ENCODE measurements at regions not wholly inside any gene's neighbourhood (a gene's known extent, or its start where the extent isn't known, plus 50 kb on each side); places are given as distances from the start of the nearest gene placed in this dataset.

DNA sequence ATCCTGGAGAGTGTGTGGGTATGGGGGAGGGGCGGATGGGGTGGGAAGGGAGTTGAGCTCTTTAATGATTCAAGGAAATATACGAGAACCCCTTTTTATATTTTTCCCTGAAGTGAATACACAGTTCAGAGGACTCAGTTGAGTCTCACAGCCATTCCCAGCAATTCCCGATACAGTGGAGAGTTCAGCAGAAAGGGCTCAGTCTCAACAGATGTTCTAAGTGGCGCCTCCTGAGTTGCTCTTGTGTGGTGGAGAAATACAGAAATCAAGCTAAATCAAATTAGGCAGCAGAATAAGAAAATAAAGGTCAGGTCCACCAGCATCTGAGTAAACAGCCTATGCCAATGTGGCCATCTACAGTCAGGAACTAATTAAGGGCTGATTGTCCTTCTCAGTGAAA is 372.1 kb downstream of the NR2F2 start:
- no peaks in the 10 kb centered on the region for H3K79me2 ChIP-seq (ENCODE audit: insufficient read depth, low read depth)
- no peaks in the 10 kb centered on the region for H3K27me3 ChIP-seq (ENCODE audit: insufficient read depth, low read depth)
- H3K36me3 ChIP-seq (ENCODE audit: insufficient read depth): no peaks in the 10 kb centered on the region
- TF ChIP-seq, protein P1, sequence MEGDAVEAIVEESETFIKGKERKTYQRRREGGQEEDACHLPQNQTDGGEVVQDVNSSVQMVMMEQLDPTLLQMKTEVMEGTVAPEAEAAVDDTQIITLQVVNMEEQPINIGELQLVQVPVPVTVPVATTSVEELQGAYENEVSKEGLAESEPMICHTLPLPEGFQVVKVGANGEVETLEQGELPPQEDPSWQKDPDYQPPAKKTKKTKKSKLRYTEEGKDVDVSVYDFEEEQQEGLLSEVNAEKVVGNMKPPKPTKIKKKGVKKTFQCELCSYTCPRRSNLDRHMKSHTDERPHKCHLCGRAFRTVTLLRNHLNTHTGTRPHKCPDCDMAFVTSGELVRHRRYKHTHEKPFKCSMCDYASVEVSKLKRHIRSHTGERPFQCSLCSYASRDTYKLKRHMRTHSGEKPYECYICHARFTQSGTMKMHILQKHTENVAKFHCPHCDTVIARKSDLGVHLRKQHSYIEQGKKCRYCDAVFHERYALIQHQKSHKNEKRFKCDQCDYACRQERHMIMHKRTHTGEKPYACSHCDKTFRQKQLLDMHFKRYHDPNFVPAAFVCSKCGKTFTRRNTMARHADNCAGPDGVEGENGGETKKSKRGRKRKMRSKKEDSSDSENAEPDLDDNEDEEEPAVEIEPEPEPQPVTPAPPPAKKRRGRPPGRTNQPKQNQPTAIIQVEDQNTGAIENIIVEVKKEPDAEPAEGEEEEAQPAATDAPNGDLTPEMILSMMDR (conservative IDR thresholded peaks at IDR 0.05; ENCODE audit: low read depth, low read length): no peak
- H4K20me1 ChIP-seq (ENCODE audit: insufficient read depth): no peaks in the 10 kb centered on the region
- no peak overlapping the region for H3K4me3 ChIP-seq (IDR thresholded peaks at IDR 0.05; ENCODE audit: insufficient read depth, low read depth, low read length)
- H3K27ac ChIP-seq: no peak overlapping the region
- H3K4me1 ChIP-seq (ENCODE audit: low read depth, poor library complexity, severe bottlenecking): no peaks in the 10 kb centered on the region
- H2AFZ ChIP-seq (ENCODE audit: low read depth): no peak overlapping the region
- no peak overlapping the region for H3K4me2 ChIP-seq
- no peak overlapping the region for H3K9ac ChIP-seq

DNA sequence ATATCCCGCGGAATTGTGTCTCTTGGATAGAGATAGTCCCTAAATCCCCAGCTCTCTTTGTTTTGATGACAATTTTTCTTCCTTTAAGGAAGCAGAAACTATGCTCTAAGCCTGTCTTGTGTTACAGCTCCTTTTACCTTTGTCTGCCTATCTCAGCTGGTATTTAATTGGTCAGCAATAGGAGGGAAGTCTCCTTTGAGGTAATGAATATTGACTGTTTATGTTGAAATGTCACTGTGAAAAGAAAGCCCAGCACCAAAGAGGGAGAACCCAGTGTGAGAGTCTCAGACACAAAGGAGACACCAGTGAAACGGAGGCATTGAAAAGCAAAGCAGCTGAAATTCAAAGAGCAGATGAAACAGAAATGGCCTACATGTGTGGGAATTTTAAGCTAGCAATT is 372.6 kb downstream of the NR2F2 start:
- H3K9ac ChIP-seq: no peak overlapping the region
- no peaks in the 10 kb centered on the region for H3K27me3 ChIP-seq (ENCODE audit: insufficient read depth, low read depth)
- no peak overlapping the region for H3K4me3 ChIP-seq (IDR thresholded peaks at IDR 0.05; ENCODE audit: insufficient read depth, low read depth, low read length)
- H3K36me3 ChIP-seq (ENCODE audit: insufficient read depth): no peaks in the 10 kb centered on the region
- no peak overlapping the region for H3K27ac ChIP-seq
- no peak overlapping the region for H3K4me2 ChIP-seq
- H2AFZ ChIP-seq (ENCODE audit: low read depth): no peak overlapping the region
- H3K4me1 ChIP-seq (ENCODE audit: low read depth, poor library complexity, severe bottlenecking): no peaks in the 10 kb centered on the region
- H4K20me1 ChIP-seq (ENCODE audit: insufficient read depth): no peaks in the 10 kb centered on the region
- TF ChIP-seq, protein P1 (conservative IDR thresholded peaks at IDR 0.05; ENCODE audit: low read depth, low read length): no peak
- H3K79me2 ChIP-seq (ENCODE audit: insufficient read depth, low read depth): no peaks in the 10 kb centered on the region

DNA sequence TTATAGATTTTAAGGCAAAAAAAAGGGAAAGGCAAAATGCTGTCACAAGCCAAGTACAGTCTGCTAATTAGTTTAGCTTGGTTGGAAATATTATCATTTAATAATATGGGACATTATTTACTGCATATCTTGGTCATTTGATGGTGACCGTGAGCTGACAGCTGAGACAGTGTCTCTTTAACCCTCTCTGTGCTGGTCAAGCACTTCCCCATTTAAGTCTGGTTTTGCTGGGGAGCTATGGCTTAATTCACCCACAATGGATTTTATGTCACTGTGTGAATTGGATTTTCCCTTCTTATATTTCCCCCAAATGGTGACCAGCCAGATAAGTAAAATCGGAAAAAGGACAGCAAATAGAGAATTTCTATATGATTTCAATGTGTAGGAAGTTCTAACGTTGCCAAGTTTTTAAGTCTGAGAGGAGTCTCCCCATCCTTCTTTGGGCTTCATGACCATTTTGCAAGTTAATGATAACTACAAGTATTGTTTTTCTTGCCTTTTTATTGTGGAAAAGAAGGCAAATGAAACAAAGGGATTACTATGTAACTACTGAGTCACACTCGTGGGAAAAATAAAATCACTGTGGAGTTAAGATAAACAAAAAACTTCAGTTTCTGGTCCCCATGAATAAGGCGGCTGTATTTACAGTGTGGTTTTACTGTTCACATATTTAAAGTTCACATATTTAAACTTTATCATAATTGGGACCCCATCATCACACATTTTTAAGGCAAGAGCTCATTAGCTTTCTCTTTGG is 373.5 kb downstream of the NR2F2 start:
- TF ChIP-seq, protein P1 (conservative IDR thresholded peaks at IDR 0.05; ENCODE audit: low read depth, low read length): no peak
- H3K4me1 ChIP-seq (ENCODE audit: low read depth, poor library complexity, severe bottlenecking): no peaks in the 10 kb centered on the region
- H3K27me3 ChIP-seq (ENCODE audit: insufficient read depth, low read depth): no peaks in the 10 kb centered on the region
- no peak overlapping the region for H3K4me3 ChIP-seq (IDR thresholded peaks at IDR 0.05; ENCODE audit: insufficient read depth, low read depth, low read length)
- H3K79me2 ChIP-seq (ENCODE audit: insufficient read depth, low read depth): no peaks in the 10 kb centered on the region
- no peak overlapping the region for H3K9ac ChIP-seq
- H3K4me2 ChIP-seq: no peak overlapping the region
- no peaks in the 10 kb centered on the region for H4K20me1 ChIP-seq (ENCODE audit: insufficient read depth)
- no peak overlapping the region for H2AFZ ChIP-seq (ENCODE audit: low read depth)
- no peak overlapping the region for H3K27ac ChIP-seq
- no peaks in the 10 kb centered on the region for H3K36me3 ChIP-seq (ENCODE audit: insufficient read depth)

DNA sequence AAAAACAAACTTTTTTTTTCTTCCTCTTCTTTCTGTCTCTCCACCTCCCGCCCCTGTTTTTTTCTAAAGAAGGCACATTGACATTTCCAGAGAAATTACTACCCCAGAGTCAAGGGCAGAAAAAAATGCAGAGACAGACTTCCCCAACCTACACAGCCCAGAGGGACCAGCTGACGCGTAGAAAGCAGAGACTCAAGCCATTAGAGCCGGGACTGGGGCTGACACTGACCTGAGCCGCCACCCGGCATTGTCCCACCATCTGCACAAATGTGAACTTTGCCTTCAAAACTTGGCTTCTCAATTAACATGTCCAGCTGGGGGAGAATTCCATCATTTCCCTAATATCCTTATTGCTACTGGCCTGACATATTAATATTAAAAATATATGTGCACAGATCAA is 385.6 kb downstream of the NR2F2 start:
- Histone ChIP-seq H3K27ac (no peak overlapping the region), H2AFZ (ENCODE audit: low read depth) (no peak overlapping the region), H3K79me2 (ENCODE audit: insufficient read depth, low read depth) (no peaks in the 10 kb centered on the region), H3K4me1 (ENCODE audit: low read depth, poor library complexity, severe bottlenecking) (no peaks in the 10 kb centered on the region), H3K4me3 (IDR thresholded peaks at IDR 0.05; ENCODE audit: insufficient read depth, low read depth, low read length) (no peak overlapping the region), H3K27me3 (ENCODE audit: insufficient read depth, low read depth) (no peaks in the 10 kb centered on the region), H4K20me1 (ENCODE audit: insufficient read depth) (no peaks in the 10 kb centered on the region), H3K9ac (no peak overlapping the region), H3K36me3 (ENCODE audit: insufficient read depth) (no peaks in the 10 kb centered on the region), H3K4me2 (no peak overlapping the region)
- TF ChIP-seq, protein P1 (conservative IDR thresholded peaks at IDR 0.05; ENCODE audit: low read depth, low read length): no peak

Data from KMS-11 (cell line).